ENCODE measurements at regions not wholly inside any gene's neighbourhood (a gene's known extent, or its start where the extent isn't known, plus 50 kb on each side); places are given as distances from the start of the nearest gene placed in this dataset.

DNA sequence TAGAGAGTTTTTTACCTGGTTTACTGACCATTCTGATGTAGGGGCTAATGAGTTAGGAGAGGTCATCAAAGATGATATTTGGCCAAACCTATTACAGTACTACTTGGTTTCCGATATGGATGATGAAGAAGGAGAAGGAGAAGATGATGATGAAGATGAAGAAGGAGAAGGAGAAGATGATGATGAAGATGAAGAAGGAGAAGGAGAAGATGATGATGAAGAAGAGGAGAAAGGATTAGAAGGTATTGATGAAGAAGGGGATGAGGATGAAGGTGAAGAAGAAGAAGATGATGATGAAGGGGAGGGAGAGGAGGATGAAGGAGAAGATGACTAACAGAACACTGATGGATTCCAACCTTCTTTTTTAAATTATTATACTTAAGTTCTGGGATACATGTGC lies 196.6 kb downstream of the TMX1 start:
- Histone ChIP-seq H3K27me3 (no peaks in the 10 kb centered on the region), H3K4me1 (no peaks in the 10 kb centered on the region), H3K36me3 (no peaks in the 10 kb centered on the region), H3K4me3 (no peak overlapping the region), H3K27ac (no peak overlapping the region), H3K9me3 (no peaks in the 10 kb centered on the region)
- TF ChIP-seq POLR2A (IDR thresholded peaks at IDR 0.05), result no peak
- TF ChIP-seq, protein P1, sequence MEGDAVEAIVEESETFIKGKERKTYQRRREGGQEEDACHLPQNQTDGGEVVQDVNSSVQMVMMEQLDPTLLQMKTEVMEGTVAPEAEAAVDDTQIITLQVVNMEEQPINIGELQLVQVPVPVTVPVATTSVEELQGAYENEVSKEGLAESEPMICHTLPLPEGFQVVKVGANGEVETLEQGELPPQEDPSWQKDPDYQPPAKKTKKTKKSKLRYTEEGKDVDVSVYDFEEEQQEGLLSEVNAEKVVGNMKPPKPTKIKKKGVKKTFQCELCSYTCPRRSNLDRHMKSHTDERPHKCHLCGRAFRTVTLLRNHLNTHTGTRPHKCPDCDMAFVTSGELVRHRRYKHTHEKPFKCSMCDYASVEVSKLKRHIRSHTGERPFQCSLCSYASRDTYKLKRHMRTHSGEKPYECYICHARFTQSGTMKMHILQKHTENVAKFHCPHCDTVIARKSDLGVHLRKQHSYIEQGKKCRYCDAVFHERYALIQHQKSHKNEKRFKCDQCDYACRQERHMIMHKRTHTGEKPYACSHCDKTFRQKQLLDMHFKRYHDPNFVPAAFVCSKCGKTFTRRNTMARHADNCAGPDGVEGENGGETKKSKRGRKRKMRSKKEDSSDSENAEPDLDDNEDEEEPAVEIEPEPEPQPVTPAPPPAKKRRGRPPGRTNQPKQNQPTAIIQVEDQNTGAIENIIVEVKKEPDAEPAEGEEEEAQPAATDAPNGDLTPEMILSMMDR (IDR thresholded peaks at IDR 0.05 in 4 of 5, conservative IDR thresholded peaks at IDR 0.05 in 1 of 5), result no peak
- in situ Hi-C loops (cut with MboI; ENCODE audit: low sequenced_read_pairs in 4 of 4), result no loop called here
- DNase-seq, result no peak
- intact Hi-C loops (cut with DNase I; ENCODE audit: low total_unique reads), result no loop called here
- ATAC-seq, result no peak

DNA sequence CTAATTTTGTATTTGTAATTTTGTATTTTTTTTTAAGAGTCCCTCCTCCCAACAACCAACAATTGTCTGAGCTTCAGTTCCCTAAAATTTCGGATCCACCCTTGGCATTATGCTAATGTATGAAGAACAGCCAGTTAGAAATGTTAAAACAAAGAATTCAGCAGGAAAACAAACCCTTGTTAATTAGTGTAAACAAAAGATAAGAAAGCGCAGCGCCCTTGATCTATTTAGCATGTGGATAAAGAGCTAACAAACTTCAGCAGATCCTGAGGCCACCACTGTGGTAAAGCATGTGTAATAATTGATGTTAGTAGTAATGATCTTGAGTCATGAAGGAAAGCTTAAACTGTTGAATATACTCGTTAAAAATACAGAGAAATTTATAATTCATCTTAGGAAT lies 199.8 kb downstream of the TMX1 start:
- no peak overlapping the region for H3K27ac ChIP-seq
- no peak for DNase-seq
- H3K4me3 ChIP-seq, result no peak overlapping the region
- H3K36me3 ChIP-seq, result no peaks in the 10 kb centered on the region
- no peaks in the 10 kb centered on the region for H3K27me3 ChIP-seq
- intact Hi-C loops (cut with DNase I; ENCODE audit: low total_unique reads), result no loop called here
- in situ Hi-C loops (cut with MboI; ENCODE audit: low sequenced_read_pairs in 4 of 4), result no loop called here
- no peaks in the 10 kb centered on the region for H3K9me3 ChIP-seq
- TF ChIP-seq POLR2A (IDR thresholded peaks at IDR 0.05), result no peak
- TF ChIP-seq, protein P1 (IDR thresholded peaks at IDR 0.05 in 4 of 5, conservative IDR thresholded peaks at IDR 0.05 in 1 of 5), result no peak
- no peak for ATAC-seq
- no peaks in the 10 kb centered on the region for H3K4me1 ChIP-seq

DNA sequence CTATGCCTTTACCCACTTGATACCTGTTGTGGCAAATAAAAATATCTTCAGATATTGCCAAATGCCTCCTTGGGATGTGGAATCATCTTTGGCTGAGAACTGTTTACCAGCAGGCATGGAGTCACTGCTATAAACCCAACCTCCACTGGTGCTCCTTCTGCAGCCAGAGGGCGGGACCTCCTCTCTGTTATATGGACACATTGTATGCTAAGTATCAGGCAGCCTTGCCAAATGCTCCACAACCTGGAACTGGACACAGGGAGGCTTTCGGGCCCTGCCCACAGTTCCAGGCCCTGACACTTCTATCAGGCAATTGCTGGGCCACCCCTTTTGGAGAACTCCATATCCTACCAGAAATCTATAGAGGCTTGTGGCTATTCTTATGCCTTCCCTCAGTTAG lies 201.0 kb downstream of the TMX1 start:
- intact Hi-C loops (cut with DNase I; ENCODE audit: low total_unique reads) (no loop called here), in situ Hi-C loops (cut with MboI; ENCODE audit: low sequenced_read_pairs in 4 of 4) (no loop called here)

DNA sequence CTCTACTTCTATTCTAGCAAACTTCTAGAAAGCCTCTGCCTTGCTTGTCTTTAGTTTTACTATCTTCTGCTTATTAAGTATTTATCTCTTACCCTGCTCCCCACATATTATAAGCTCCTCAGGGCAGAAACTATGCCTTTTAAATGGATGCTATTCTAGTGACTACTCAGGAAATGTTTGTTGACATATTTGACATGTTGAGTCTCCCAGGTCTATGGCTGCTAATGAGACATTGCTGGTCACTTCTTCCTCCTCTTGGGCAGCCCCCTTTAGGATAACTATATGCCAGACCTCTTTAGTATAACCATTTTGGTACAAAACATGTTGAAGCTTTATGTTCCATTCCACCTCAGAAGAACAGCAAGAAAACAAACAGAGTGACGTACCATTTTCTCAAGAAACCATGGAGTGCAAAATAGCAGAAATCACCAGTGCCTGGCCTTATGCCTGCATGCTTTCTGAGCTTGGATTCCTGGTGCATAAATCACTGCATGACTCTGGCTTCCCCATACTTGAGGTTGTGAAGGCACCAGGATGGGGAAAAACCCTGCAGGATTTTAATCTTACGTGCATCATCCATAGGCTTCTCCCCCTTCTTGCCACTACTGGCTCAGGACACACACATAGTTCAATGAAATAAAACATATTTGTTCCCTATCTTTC lies 202.6 kb downstream of the TMX1 start:
- Histone ChIP-seq H3K4me3 (no peak overlapping the region), H3K27ac (no peak overlapping the region), H3K9me3 (no peaks in the 10 kb centered on the region), H3K27me3 (no peaks in the 10 kb centered on the region), H3K4me1 (no peaks in the 10 kb centered on the region), H3K36me3 (no peaks in the 10 kb centered on the region)
- ATAC-seq (no peak), DNase-seq (no peak)
- in situ Hi-C loops (cut with MboI; ENCODE audit: low sequenced_read_pairs in 4 of 4), result no loop called here
- no peak for TF ChIP-seq POLR2A (IDR thresholded peaks at IDR 0.05)
- TF ChIP-seq, protein P1 (IDR thresholded peaks at IDR 0.05 in 4 of 5, conservative IDR thresholded peaks at IDR 0.05 in 1 of 5), result no peak
- intact Hi-C loops (cut with DNase I; ENCODE audit: low total_unique reads), result no loop called here

More for the DNA sequence above, 201.0 kb downstream of the TMX1 start:
- ATAC-seq, result no peak
- DNase-seq, result no peak
- Histone ChIP-seq H3K27ac (no peak overlapping the region), H3K4me3 (no peak overlapping the region), H3K9me3 (no peaks in the 10 kb centered on the region), H3K36me3 (no peaks in the 10 kb centered on the region), H3K4me1 (no peaks in the 10 kb centered on the region), H3K27me3 (no peaks in the 10 kb centered on the region)
- TF ChIP-seq, protein P1 (IDR thresholded peaks at IDR 0.05 in 4 of 5, conservative IDR thresholded peaks at IDR 0.05 in 1 of 5), result no peak
- TF ChIP-seq POLR2A (IDR thresholded peaks at IDR 0.05), result no peak

All from gastrocnemius medialis (tissue), 4 donors.